GM12878 (cell line): ENCODE measurements at regions not wholly inside any gene's neighbourhood (a gene's known extent, or its start where the extent isn't known, plus 50 kb on each side); places are given as distances from the start of the nearest gene placed in this dataset.

Experiments
- ATAC-seq: fragments of 200-7000 bp; cut with Tn5 transposase; 3 replicates; pipeline ENCODE4 v1.9.1; 2020; ENCODE audit warnings: mild to moderate bottlenecking, moderate library complexity
- BruUV-seq: library from RNA; stranded (reverse); fragments of 400-500 nt; replicated peaks from 2 replicates; lab custom pipeline; 2021; lab: Mats Ljungman, UMichigan
- CTCF ChIA-PET: fragments of 300-600 bp; sonication (Branson Sonifier 250); formaldehyde crosslinking; extraction: SDS; loops from one replicate; lab custom pipeline; 2021; ENCODE audit warnings: inconsistent platforms; lab: Yijun Ruan, JAX
- POLR2A ChIA-PET: fragments of 350-600 bp; formaldehyde crosslinking; extraction: SDS; loops from one replicate; lab custom pipeline; 2021; ENCODE audit warnings: inconsistent platforms; lab: Charles Lee
- RAD21 ChIA-PET: fragments of 300-600 bp; sonication (Branson Sonifier 250); formaldehyde crosslinking; loops from one replicate; lab custom pipeline; 2023; ENCODE audit warnings: antibody characterized with exemption; ENCODE audit not compliant: unreplicated experiment; lab: Charles Lee
- SMC1A ChIA-PET: fragments of 300-600 bp; sonication (Branson Sonifier 250); formaldehyde crosslinking; loops from one replicate; lab custom pipeline; 2023; ENCODE audit not compliant: unreplicated experiment, uncharacterized antibody; lab: Charles Lee
- DNase-seq: peaks from one replicate; pipeline ENCODE4 v3.0.0-alpha.2; 2011; ENCODE audit warnings: low read depth, low spot score
- FAIRE-seq: peaks from 3 replicates; lab custom pipeline; 2011; peaks lifted over from hg19 to GRCh38; lab: Jason Lieb, UNC
- H2AFZ ChIP-seq: 2 replicates; pipeline ENCODE4 v1.6.0; 2011; ENCODE audit warnings: low read depth, low read length, control low read depth; ENCODE audit not compliant: control insufficient read depth
- H3K27ac ChIP-seq: 2 replicates; pipeline ENCODE4 v1.5.1; 2011; ENCODE audit warnings: control low read depth; ENCODE audit not compliant: control insufficient read depth, insufficient read depth
- H3K27me3 ChIP-seq, 2 experiments: replicated peaks in 1 of 2; 2 replicates each; pipeline versions ENCODE4 v1.6.0 to v1.6.1; 2011; ENCODE audit warnings: low read length in 1 of 2; ENCODE audit not compliant: control insufficient read depth in 2 of 2, insufficient read depth in 2 of 2
- H3K36me3 ChIP-seq, 2 experiments: 2 replicates each; pipeline ENCODE4 v1.5.1; 2011; ENCODE audit warnings: low read length in 1 of 2; ENCODE audit not compliant: control insufficient read depth in 2 of 2, insufficient read depth in 2 of 2
- H3K4me1 ChIP-seq: 2 replicates; pipeline ENCODE4 v1.6.1; 2011; ENCODE audit warnings: mild to moderate bottlenecking, low read length, moderate library complexity, mixed read lengths; ENCODE audit not compliant: control insufficient read depth, insufficient read depth
- H3K4me2 ChIP-seq: 2 replicates; pipeline ENCODE4 v1.6.0; 2011; ENCODE audit warnings: control low read depth; ENCODE audit not compliant: control insufficient read depth, insufficient read depth
- H3K4me3 ChIP-seq: fragments of 200-600 bp; sonication (generic); 2 replicates; pipeline ENCODE4 v1.5.1; 2016
- H3K79me2 ChIP-seq: 2 replicates; pipeline ENCODE4 v1.6.0; 2011; ENCODE audit warnings: low read length; ENCODE audit not compliant: control insufficient read depth, insufficient read depth
- H3K9ac ChIP-seq: 2 replicates; pipeline ENCODE4 v1.8.0; 2011; ENCODE audit warnings: low read length, control low read depth, mixed read lengths; ENCODE audit not compliant: control insufficient read depth, insufficient read depth
- H3K9me3 ChIP-seq: replicated peaks from 3 replicates; pipeline ENCODE4 v1.5.1; 2011; ENCODE audit warnings: mild to moderate bottlenecking, low read length; ENCODE audit not compliant: control insufficient read depth, insufficient read depth
- H4K20me1 ChIP-seq: 2 replicates; pipeline ENCODE4 v1.6.0; 2011; ENCODE audit not compliant: control insufficient read depth, insufficient read depth
- BCL11A ChIP-seq: IDR thresholded peaks from 2 replicates; pipeline ENCODE4 v1.6.1; 2011; ENCODE audit warnings: low read depth, low read length
- BRCA1 ChIP-seq: IDR thresholded peaks from 2 replicates; pipeline ENCODE4 v1.6.1; 2011; ENCODE audit warnings: low read depth, low read length, improper control_type of control experiment
- CBX5 ChIP-seq: sonication (generic); IDR thresholded peaks from 2 replicates; pipeline ENCODE4 v1.6.1; 2016; ENCODE audit warnings: low read depth, moderate library complexity, mild to moderate bottlenecking, inconsistent platforms
- CREB1 ChIP-seq: IDR thresholded peaks from 2 replicates; pipeline ENCODE4 v1.6.1; 2012; ENCODE audit warnings: low read depth, mild to moderate bottlenecking, inconsistent platforms
- DPF2 ChIP-seq: fragments of 450-650 bp; IDR thresholded peaks from 2 replicates; pipeline ENCODE4 v1.6.1; 2017; ENCODE audit warnings: mild to moderate bottlenecking
- FOXK2 ChIP-seq: fragments of 450-650 bp; IDR thresholded peaks from 2 replicates; pipeline ENCODE4 v1.6.1; 2017; ENCODE audit warnings: mild to moderate bottlenecking, moderate library complexity
- HDAC2 ChIP-seq: fragments of 200-600 bp; sonication (generic); IDR thresholded peaks from 2 replicates; pipeline ENCODE4 v1.6.1; 2017
- IKZF1 ChIP-seq: fragments of 450-650 bp; conservative IDR thresholded peaks from 2 replicates; pipeline ENCODE4 v1.6.1; 2017; ENCODE audit warnings: antibody characterized with exemption, mild to moderate bottlenecking
- KLF5 ChIP-seq: fragments of 450-650 bp; IDR thresholded peaks from 2 replicates; pipeline ENCODE4 v1.6.1; 2014; ENCODE audit warnings: mild to moderate bottlenecking; ENCODE audit not compliant: partially characterized antibody
- MXI1 ChIP-seq: fragments of 150-350 bp; IDR thresholded peaks from 2 replicates; pipeline ENCODE4 v1.6.1; 2011; ENCODE audit warnings: low read depth, mild to moderate bottlenecking, inconsistent platforms, low read length, improper control_type of control experiment
- POLR2AphosphoS2 ChIP-seq: IDR thresholded peaks from 2 replicates; pipeline ENCODE4 v1.6.1; 2011; ENCODE audit warnings: low read depth, mild to moderate bottlenecking, low read length, improper control_type of control experiment, moderate library complexity
- SIX5 ChIP-seq: IDR thresholded peaks from 2 replicates; pipeline ENCODE4 v1.6.1; 2011; ENCODE audit warnings: mild to moderate bottlenecking, low read depth, low read length, moderate library complexity; ENCODE audit not compliant: severe bottlenecking
- SMARCA5 ChIP-seq: fragments of 450-650 bp; IDR thresholded peaks from 2 replicates; pipeline ENCODE4 v1.6.1; 2017; ENCODE audit warnings: mild to moderate bottlenecking
- SUPT20H ChIP-seq: IDR thresholded peaks from 2 replicates; pipeline ENCODE4 v1.6.1; 2011; ENCODE audit warnings: low read depth, mild to moderate bottlenecking, low read length, moderate library complexity, borderline replicate concordance; ENCODE audit not compliant: control insufficient read depth
- SUZ12 ChIP-seq: fragments of 200-600 bp; sonication (generic); IDR thresholded peaks from one replicate; pipeline ENCODE4 v1.6.1; 2018; ENCODE audit warnings: antibody characterized with exemption, mild to moderate bottlenecking; ENCODE audit not compliant: unreplicated experiment
- TCF3 ChIP-seq: IDR thresholded peaks from 2 replicates; pipeline ENCODE4 v1.6.1; 2012; ENCODE audit warnings: low read depth, mild to moderate bottlenecking, low read length, borderline replicate concordance; ENCODE audit not compliant: insufficient read depth
- YY1 ChIP-seq: IDR thresholded peaks from 2 replicates; pipeline ENCODE4 v1.6.1; 2011; ENCODE audit warnings: low read depth, mild to moderate bottlenecking, low read length
- ZSCAN29 ChIP-seq: fragments of 450-650 bp; IDR thresholded peaks from 2 replicates; pipeline ENCODE4 v1.6.1; 2017; ENCODE audit warnings: mild to moderate bottlenecking, moderate library complexity
- WGBS: methylation state at CpG from one replicate; pipeline ENCODE4 v1.1.6; 2016; ENCODE audit warnings: low lambda C conversion rate; ENCODE audit not compliant: insufficient replicate concordance, insufficient coverage; ENCODE audit errors: missing lambda C conversion rate; 5-methylcytosine and 5-hydroxymethylcytosine counted together
- in situ Hi-C: fragments of 300-500 bp; cut with MboI; formaldehyde crosslinking; loops from 9 replicates; pipeline ENCODE4 v1.14.3; 2018; ENCODE audit warnings: mixed read lengths
- intact Hi-C: fragments of 100-400 bp; cut with micrococcal nuclease; formaldehyde crosslinking; loops from one replicate; pipeline ENCODE4 v1.14.2; 2022; ENCODE audit not compliant: unreplicated experiment
- TF ChIP-seq, protein P1 (sequence below): fragments of 450-650 bp; IDR thresholded peaks from 2 replicates; pipeline ENCODE4 v1.6.1; 2017; ENCODE audit warnings: antibody characterized with exemption, mild to moderate bottlenecking, moderate library complexity
- TF ChIP-seq, protein P2 (sequence below): IDR thresholded peaks from 2 replicates; pipeline ENCODE4 v1.6.1; 2011; ENCODE audit warnings: borderline replicate concordance, low read depth, mild to moderate bottlenecking, moderate library complexity, mixed read lengths, low read length; ENCODE audit not compliant: insufficient read depth; ENCODE audit errors: extremely low read length

DNA sequence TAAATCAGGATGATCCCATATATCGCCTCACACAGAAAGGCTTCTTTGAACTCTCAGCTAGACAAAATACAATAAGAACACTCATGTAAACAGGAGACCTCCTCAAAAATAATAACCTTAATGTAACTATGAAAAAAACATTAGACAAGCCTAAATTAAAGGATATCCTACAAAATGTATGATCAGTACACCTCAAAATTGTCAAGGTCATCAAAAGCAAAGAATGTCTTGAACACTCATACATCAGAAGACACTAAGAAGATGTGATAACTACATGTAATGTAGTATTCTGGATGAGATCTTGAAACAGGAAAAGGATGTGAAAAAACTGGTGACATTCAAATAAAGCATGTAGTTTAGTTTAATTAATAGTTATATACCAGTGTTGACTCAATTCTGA is 616.8 kb upstream of the ZEB2 start:
- no peak for ATAC-seq
- SMC1A ChIA-PET: no interaction called here
- no TSS peak for BruUV-seq

DNA sequence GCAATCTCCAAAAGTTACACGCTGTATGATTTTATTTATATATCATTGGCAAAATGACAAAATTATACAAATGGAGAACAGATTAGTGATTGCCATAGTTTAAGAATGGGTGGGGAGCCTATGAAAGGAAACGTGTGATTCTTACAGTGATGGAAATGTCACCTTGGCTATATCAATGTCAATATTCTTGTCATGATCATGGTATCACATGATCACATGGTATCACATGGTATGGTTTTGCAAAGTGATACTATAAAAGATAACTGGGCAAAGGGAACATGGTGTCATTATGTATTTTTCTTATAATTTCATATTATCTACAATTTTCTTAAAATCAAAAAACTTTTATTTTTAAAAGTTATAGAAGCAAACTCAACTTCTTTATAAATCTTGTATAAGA is 606.2 kb upstream of the ZEB2 start:
- Histone ChIP-seq H3K36me3 (no peaks in the 10 kb centered on the region), H3K4me1 (no peaks in the 10 kb centered on the region), H3K27me3 (no peaks in the 10 kb centered on the region), H3K4me2 (no peak overlapping the region), H3K4me3 (no peak overlapping the region), H4K20me1 (no peaks in the 10 kb centered on the region), H3K9me3 (no peaks in the 10 kb centered on the region), H3K27ac (no peak overlapping the region), H3K79me2 (no peaks in the 10 kb centered on the region), H2AFZ (no peak overlapping the region), H3K9ac (no peak overlapping the region)
- no peak for DNase-seq
- CTCF ChIA-PET: no interaction called here
- POLR2A ChIA-PET: no interaction called here
- intact Hi-C loops: no loop called here
- no peak for ATAC-seq
- 27% methylated on average over 2 of the region's 2 CpGs for WGBS
- no peak for FAIRE-seq
- in situ Hi-C loops: no loop called here
- SMC1A ChIA-PET: no interaction called here
- BruUV-seq: no TSS peak
- RAD21 ChIA-PET: no interaction called here
- TF ChIP-seq TCF3: no peak
- no peak for TF ChIP-seq BRCA1
- no peak for TF ChIP-seq YY1
- no peak for TF ChIP-seq POLR2AphosphoS2
- no peak for TF ChIP-seq HDAC2
- no peak for TF ChIP-seq SUZ12
- TF ChIP-seq BCL11A: no peak
- no peak for TF ChIP-seq ZSCAN29
- TF ChIP-seq, protein P1, sequence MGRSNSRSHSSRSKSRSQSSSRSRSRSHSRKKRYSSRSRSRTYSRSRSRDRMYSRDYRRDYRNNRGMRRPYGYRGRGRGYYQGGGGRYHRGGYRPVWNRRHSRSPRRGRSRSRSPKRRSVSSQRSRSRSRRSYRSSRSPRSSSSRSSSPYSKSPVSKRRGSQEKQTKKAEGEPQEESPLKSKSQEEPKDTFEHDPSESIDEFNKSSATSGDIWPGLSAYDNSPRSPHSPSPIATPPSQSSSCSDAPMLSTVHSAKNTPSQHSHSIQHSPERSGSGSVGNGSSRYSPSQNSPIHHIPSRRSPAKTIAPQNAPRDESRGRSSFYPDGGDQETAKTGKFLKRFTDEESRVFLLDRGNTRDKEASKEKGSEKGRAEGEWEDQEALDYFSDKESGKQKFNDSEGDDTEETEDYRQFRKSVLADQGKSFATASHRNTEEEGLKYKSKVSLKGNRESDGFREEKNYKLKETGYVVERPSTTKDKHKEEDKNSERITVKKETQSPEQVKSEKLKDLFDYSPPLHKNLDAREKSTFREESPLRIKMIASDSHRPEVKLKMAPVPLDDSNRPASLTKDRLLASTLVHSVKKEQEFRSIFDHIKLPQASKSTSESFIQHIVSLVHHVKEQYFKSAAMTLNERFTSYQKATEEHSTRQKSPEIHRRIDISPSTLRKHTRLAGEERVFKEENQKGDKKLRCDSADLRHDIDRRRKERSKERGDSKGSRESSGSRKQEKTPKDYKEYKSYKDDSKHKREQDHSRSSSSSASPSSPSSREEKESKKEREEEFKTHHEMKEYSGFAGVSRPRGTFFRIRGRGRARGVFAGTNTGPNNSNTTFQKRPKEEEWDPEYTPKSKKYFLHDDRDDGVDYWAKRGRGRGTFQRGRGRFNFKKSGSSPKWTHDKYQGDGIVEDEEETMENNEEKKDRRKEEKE: no peak
- TF ChIP-seq DPF2: no peak

More for the DNA sequence above, 616.8 kb upstream of the ZEB2 start:
- Histone ChIP-seq H2AFZ (no peak overlapping the region), H3K27ac (no peak overlapping the region), H3K36me3 (no peaks in the 10 kb centered on the region), H3K4me3 (no peak overlapping the region), H3K4me2 (no peak overlapping the region), H3K9me3 (no peaks in the 10 kb centered on the region), H4K20me1 (no peaks in the 10 kb centered on the region), H3K4me1 (no peaks in the 10 kb centered on the region), H3K27me3 (no peaks in the 10 kb centered on the region; a peak in 1 of 4 replicates), H3K79me2 (no peaks in the 10 kb centered on the region), H3K9ac (no peak overlapping the region)
- RAD21 ChIA-PET: no interaction called here
- CTCF ChIA-PET: no interaction called here
- FAIRE-seq (no peak), DNase-seq (no peak)
- intact Hi-C loops (no loop called here), in situ Hi-C loops (no loop called here)
- TF ChIP-seq CBX5 (no peak), SUPT20H (no peak), IKZF1 (no peak), CREB1 (no peak), SIX5 (no peak), SMARCA5 (no peak), KLF5 (no peak), MXI1 (no peak), FOXK2 (no peak)
- TF ChIP-seq, protein P2, sequence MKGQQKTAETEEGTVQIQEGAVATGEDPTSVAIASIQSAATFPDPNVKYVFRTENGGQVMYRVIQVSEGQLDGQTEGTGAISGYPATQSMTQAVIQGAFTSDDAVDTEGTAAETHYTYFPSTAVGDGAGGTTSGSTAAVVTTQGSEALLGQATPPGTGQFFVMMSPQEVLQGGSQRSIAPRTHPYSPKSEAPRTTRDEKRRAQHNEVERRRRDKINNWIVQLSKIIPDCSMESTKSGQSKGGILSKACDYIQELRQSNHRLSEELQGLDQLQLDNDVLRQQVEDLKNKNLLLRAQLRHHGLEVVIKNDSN: no peak
- POLR2A ChIA-PET: no interaction called here
- 89% methylated on average over 1 of the region's 1 CpG for WGBS
